Daoy (cell line): ENCODE measurements at regions not wholly inside any gene's neighbourhood (a gene's known extent, or its start where the extent isn't known, plus 50 kb on each side); places are given as distances from the start of the nearest gene placed in this dataset.
"Not testable (repeated sequence)": the region's sequence is repeated elsewhere in the genome, so short reads cannot be mapped to it uniquely, and the experiment has no call there.

Experiments used
- DNase-seq: peaks from one replicate; pipeline ENCODE4 v3.0.0-alpha.2; 2015; ENCODE audit warnings: low read depth

- DNase-seq, result not testable (repeated sequence)
Measured at GRCh38 chr9:67635067-67635466, 223.7 kb upstream of the ANKRD20A1 start.

- DNase-seq, result not testable (repeated sequence)
Measured at GRCh38 chr9:67611900-67612299, 246.8 kb upstream of the ANKRD20A1 start.

- not testable (repeated sequence) for DNase-seq
Measured at GRCh38 chr9:67609872-67610271, 248.9 kb upstream of the ANKRD20A1 start.

- DNase-seq, result not testable (repeated sequence)
Measured at GRCh38 chr9:67609435-67609834, 249.3 kb upstream of the ANKRD20A1 start.

- DNase-seq, result not testable (repeated sequence)
Measured at GRCh38 chr9:67605113-67605512, 253.6 kb upstream of the ANKRD20A1 start.

- not testable (repeated sequence) for DNase-seq
Measured at GRCh38 chr9:67603609-67604008, 255.1 kb upstream of the ANKRD20A1 start.

- DNase-seq, result not testable (repeated sequence)
Measured at GRCh38 chr9:67592424-67592823, 266.3 kb upstream of the ANKRD20A1 start.

- DNase-seq, result not testable (repeated sequence)
Measured at GRCh38 chr9:67555874-67556273, 302.9 kb upstream of the ANKRD20A1 start.

- not testable (repeated sequence) for DNase-seq
Measured at GRCh38 chr9:67550044-67550443, 308.7 kb upstream of the ANKRD20A1 start.

GRCh38 chr9:67529834-67530233, 328.9 kb upstream of the ANKRD20A1 start:
- DNase-seq, result not testable (repeated sequence)

- DNase-seq, result not testable (repeated sequence)
Measured at GRCh38 chr9:67516938-67517337, 341.8 kb upstream of the ANKRD20A1 start.

GRCh38 chr9:67514587-67514986, 344.1 kb upstream of the ANKRD20A1 start:
- not testable (repeated sequence) for DNase-seq

GRCh38 chr9:67503728-67504369, 354.9 kb upstream of the ANKRD20A1 start:
- not testable (repeated sequence) for DNase-seq

GRCh38 chr9:67492028-67492427, 366.7 kb upstream of the ANKRD20A1 start:
- DNase-seq, result not testable (repeated sequence)

GRCh38 chr9:67477465-67477864, 381.3 kb upstream of the ANKRD20A1 start:
- not testable (repeated sequence) for DNase-seq

- DNase-seq, result not testable (repeated sequence)
Measured at GRCh38 chr9:67470739-67471138, 388.0 kb upstream of the ANKRD20A1 start.

GRCh38 chr9:67468326-67468725, 390.4 kb upstream of the ANKRD20A1 start:
- not testable (repeated sequence) for DNase-seq

GRCh38 chr9:67461796-67462757, 396.7 kb upstream of the ANKRD20A1 start:
- DNase-seq, result not testable (repeated sequence)

GRCh38 chr9:67452941-67453340, 405.8 kb upstream of the ANKRD20A1 start:
- DNase-seq, result not testable (repeated sequence)

GRCh38 chr9:67442313-67442712, 416.4 kb upstream of the ANKRD20A1 start:
- not testable (repeated sequence) for DNase-seq

- DNase-seq, result not testable (repeated sequence)
Measured at GRCh38 chr9:67437011-67437410, 421.7 kb upstream of the ANKRD20A1 start.

- not testable (repeated sequence) for DNase-seq
Measured at GRCh38 chr9:67424881-67425280, 432.5 kb upstream of the SPATA31A3 start.
